Peyer's patch (tissue), 4 donors: ENCODE measurements at regions not wholly inside any gene's neighbourhood (a gene's known extent, or its start where the extent isn't known, plus 50 kb on each side); places are given as distances from the start of the nearest gene placed in this dataset.

ENCODE experiments used
- DNase-seq, 3 donors: peaks; one replicate each; pipeline ENCODE4 v3.0.0-alpha.2; 2017 to 2019
- H3K27ac ChIP-seq, 4 donors: fragments of 200-600 bp; sonication (generic); one replicate each; pipeline ENCODE4 v1.5.1; 2016 to 2019
- H3K27me3 ChIP-seq, 2 donors: fragments of 200-600 bp; sonication (generic); one replicate each; pipeline ENCODE4 v1.5.1; 2019
- H3K36me3 ChIP-seq, 3 donors: fragments of 200-600 bp; sonication (generic); one replicate each; pipeline ENCODE4 v1.5.1; 2016 to 2019
- H3K4me1 ChIP-seq, 4 donors: fragments of 200-600 bp; sonication (generic); one replicate each; pipeline ENCODE4 v1.5.1; 2016 to 2019
- H3K4me3 ChIP-seq, 4 donors: fragments of 200-600 bp; sonication (generic); 1 replicate in 3 of 4; 2 replicates in 1 of 4; pipeline ENCODE4 v1.5.1; 2016 to 2019; ENCODE audit warnings: mild to moderate bottlenecking in 1 of 4
- H3K9me3 ChIP-seq, 4 donors: fragments of 200-600 bp; sonication (generic); one replicate each; pipeline ENCODE4 v1.5.1; 2016 to 2019; ENCODE audit warnings: mild to moderate bottlenecking in 1 of 4
- CTCF ChIP-seq, 6 experiments: fragments of 450-650 bp in 4 of 6; fragments of 200-600 bp in 2 of 6; sonication (generic) in 1 of 6; IDR thresholded peaks; one replicate each; pipeline ENCODE4 v1.5.1; 2017 to 2019; ENCODE audit warnings: antibody characterized with exemption in 6 of 6, mild to moderate bottlenecking in 3 of 6, moderate library complexity in 1 of 6
- POLR2A ChIP-seq, 2 donors: fragments of 450-650 bp; IDR thresholded peaks; one replicate each; pipeline ENCODE4 v1.5.1; 2017; ENCODE audit warnings: antibody characterized with exemption in 2 of 2, mild to moderate bottlenecking in 2 of 2, moderate library complexity in 2 of 2

GRCh38 chr16:17887963-17888362, 417.2 kb upstream of the XYLT1 start:
- Histone ChIP-seq H3K27me3 (no peaks in the 10 kb centered on the region), H3K9me3 (no peaks in the 10 kb centered on the region), H3K4me3 (no peak overlapping the region), H3K36me3 (no peaks in the 10 kb centered on the region), H3K4me1 (no peaks in the 10 kb centered on the region), H3K27ac (no peak overlapping the region)
- TF ChIP-seq CTCF (IDR thresholded peaks at IDR 0.05) (no peak), POLR2A (IDR thresholded peaks at IDR 0.05) (no peak)
- DNase-seq: no peak

- no peak for TF ChIP-seq CTCF (IDR thresholded peaks at IDR 0.05)
- no peak for TF ChIP-seq POLR2A (IDR thresholded peaks at IDR 0.05)
- H3K27me3 ChIP-seq: no peaks in the 10 kb centered on the region
Measured at GRCh38 chr16:17885659-17886207, 415.0 kb upstream of the XYLT1 start.

GRCh38 chr16:17877821-17878360, 407.1 kb upstream of the XYLT1 start:
- H3K36me3 ChIP-seq: no peaks in the 10 kb centered on the region

More at GRCh38 chr16:17885659-17886207, 415.0 kb upstream of the XYLT1 start:
- H3K4me1 ChIP-seq: no peaks in the 10 kb centered on the region
- H3K27ac ChIP-seq: no peak overlapping the region
- no peak overlapping the region for H3K4me3 ChIP-seq
- H3K9me3 ChIP-seq: no peaks in the 10 kb centered on the region
- no peak for DNase-seq
- H3K36me3 ChIP-seq: no peaks in the 10 kb centered on the region

GRCh38 chr16:17866996-17867395, 396.2 kb upstream of the XYLT1 start:
- no peaks in the 10 kb centered on the region for H3K36me3 ChIP-seq
- TF ChIP-seq CTCF (IDR thresholded peaks at IDR 0.05) (no peak), POLR2A (IDR thresholded peaks at IDR 0.05) (no peak)
- H3K4me3 ChIP-seq: no peak overlapping the region
- no peaks in the 10 kb centered on the region for H3K27me3 ChIP-seq
- H3K4me1 ChIP-seq: no peaks in the 10 kb centered on the region
- no peaks in the 10 kb centered on the region for H3K9me3 ChIP-seq
- no peak for DNase-seq
- no peak overlapping the region for H3K27ac ChIP-seq

More at GRCh38 chr16:17877821-17878360, 407.1 kb upstream of the XYLT1 start:
- H3K9me3 ChIP-seq: no peaks in the 10 kb centered on the region
- no peak overlapping the region for H3K4me3 ChIP-seq
- DNase-seq: no peak
- H3K27ac ChIP-seq: no peak overlapping the region
- no peak for TF ChIP-seq CTCF (IDR thresholded peaks at IDR 0.05)
- H3K27me3 ChIP-seq: no peaks in the 10 kb centered on the region
- no peaks in the 10 kb centered on the region for H3K4me1 ChIP-seq

- no peaks in the 10 kb centered on the region for H3K36me3 ChIP-seq
- no peak for TF ChIP-seq CTCF (IDR thresholded peaks at IDR 0.05)
- H3K27ac ChIP-seq: no peak overlapping the region
- no peak overlapping the region for H3K4me3 ChIP-seq
- H3K4me1 ChIP-seq: no peaks in the 10 kb centered on the region
- H3K27me3 ChIP-seq: no peaks in the 10 kb centered on the region
- H3K9me3 ChIP-seq: no peaks in the 10 kb centered on the region
- DNase-seq: no peak
Measured at GRCh38 chr16:17861981-17862479, 391.3 kb upstream of the XYLT1 start.
